NCI-H1694 (cell line): ENCODE measurements at regions not wholly inside any gene's neighbourhood (a gene's known extent, or its start where the extent isn't known, plus 50 kb on each side); places are given as distances from the start of the nearest gene placed in this dataset.

Experiments
- DNase-seq: peaks from one replicate; lab custom pipeline; 2025; lab: John Stamatoyannopoulos, UW

DNA sequence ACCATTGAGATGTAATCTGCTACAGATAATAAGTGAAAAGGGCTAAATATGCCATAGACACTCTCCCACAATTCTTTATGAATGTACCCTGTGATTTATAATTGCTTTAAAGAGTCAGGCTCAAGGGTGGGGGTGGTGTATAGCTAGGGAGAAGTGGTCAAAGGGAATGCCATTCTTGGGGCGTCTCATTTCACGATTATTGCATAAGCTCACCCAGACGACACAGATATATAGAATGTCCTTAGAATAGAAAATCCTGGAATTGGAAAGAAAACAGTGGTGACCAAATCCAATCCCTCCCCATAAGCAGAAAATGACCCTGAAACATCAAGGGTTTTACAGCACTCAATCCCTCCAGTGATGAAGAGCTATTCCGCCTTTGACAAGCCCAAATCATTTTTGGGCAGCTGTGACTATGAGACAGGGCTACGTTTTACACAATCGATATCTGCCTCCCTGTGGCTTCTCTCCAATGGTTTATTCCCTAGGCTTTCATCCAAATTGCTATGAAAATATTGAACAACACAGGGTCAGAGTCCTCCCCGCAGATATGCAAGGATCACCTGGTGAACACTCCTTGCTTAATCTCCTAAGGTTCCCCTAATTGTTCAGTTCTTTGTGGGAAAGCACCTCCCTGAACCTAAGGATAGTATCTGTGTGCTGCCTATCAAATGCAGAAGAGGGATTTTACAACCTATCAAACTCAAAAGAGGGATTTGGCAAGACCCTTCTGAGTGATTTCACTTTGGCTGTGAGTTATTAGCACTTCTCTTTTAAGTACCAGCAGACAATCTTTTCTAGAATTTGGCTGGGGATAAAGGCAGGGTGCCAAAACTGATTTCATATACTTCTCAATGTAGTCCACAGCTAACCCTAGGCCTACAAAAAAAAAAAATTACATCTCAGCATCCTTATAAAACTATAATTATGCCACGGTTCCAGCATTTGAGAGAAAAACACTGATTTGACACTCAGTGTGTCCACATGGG, 144.9 kb upstream of the CDH6 start:
- no peak for DNase-seq

DNA sequence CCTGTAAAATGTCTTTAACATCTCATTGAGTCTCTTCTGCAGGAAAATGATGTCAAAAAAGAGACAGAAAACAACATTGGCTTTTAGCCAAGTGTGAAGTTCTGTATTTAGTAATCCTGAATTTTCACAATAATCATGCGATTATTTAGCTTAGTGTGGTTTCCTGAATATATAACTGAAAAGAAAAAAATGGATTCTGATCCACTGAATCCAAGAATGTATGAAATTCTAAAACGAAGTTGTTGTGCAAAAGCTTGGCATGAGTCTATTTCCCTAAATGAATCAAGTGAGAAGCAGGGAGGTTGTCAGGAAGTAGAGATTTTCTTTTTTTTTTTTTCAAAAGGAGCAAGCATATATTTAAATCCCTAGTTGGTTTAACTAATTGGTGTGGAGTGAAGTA, 145.9 kb upstream of the CDH6 start:
- no peak for DNase-seq

DNA sequence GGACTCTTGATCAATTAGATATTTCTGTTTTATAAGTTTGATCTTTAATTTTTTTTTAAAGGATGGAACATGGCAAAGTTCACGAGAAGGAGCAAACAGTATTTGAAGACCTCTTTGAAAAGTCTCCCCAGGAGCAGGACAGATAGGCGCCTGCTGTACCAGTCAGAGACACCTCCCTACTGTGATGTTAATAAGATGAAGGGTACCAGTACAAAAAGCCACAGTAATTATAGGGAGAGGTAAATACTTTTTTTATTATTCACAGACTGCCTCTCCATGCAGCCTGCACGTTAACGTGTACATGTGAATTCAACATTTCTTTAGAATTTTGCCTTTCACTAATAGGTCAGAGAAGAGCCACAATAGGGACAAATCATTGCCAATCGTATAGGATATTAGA, 146.5 kb upstream of the CDH6 start:
- DNase-seq, result no peak

DNA sequence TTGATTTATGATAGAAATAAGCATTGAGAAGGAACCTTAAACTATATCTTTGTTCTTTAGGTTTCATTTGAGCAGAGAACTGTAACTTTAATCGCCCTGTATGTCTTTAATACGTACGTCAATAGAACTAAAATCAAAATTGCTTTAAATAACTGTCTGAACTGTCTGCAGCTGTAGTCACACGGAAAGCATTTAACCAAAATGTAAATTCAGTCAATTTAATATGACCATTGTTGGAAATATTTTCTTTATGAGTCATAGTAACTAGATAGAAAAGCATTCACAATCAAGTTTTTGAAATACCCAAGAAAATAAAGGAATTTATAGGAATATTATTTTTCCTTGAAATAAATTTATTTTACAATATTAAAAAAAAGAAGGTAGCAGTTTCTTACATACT, 157.1 kb upstream of the CDH6 start:
- DNase-seq, result no peak

DNA sequence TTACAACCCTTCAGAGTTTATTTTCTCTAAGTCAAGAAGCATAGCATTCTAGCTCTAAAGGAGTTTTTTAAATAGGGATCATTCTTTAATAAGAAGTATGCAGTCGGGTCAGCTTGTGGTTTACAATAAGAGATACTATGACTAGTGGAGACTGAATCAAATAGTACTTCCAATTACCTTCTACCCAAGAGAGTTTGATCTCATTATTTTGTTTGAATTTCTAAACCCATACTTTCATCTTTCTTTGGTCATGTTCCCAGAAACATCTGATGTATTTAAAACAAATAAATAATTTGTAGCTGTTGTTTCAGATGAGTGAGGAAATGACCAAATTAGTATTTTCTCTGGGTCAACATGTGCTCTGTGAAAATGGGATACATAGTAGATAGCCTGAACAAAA, 160.2 kb upstream of the CDH6 start:
- no peak for DNase-seq

DNA sequence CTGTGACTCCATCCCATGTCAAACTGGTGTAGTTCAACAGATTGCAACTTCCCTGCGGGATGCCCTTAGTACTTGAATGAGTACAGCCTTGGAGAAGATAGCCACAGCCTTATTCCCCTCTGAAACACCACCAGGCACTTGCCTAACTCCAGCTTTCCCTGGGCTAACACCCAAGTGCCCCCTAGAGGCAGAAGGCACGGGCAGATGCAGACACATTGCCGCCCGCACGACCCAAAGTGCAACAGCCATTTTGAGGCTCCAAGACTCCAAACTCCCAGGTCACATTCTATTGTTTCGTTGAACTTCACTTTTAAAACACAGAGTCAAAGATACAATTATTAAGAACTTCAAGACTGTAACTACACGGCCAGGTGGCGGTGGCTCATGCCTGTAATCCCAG, 163.6 kb upstream of the CDH6 start:
- no peak for DNase-seq

DNA sequence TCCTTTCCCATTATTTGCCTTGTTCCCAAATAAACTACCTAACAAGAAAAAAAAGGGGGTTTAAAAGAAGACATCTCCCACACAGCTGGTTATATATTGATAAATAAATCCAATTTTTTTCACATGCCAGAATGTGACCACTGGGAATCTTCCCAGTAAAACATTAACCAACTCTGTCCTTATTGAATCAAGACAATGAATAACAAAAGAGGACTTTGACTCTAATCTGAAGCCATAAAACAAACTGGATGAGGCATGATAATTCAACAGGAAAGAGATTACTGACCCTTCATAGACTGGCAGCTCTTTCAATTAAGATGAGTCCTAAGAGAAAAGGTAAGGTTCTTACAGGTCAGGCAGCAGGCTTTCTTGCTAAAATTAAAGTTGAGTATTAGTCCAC, 165.8 kb upstream of the CDH6 start:
- no peak for DNase-seq

DNA sequence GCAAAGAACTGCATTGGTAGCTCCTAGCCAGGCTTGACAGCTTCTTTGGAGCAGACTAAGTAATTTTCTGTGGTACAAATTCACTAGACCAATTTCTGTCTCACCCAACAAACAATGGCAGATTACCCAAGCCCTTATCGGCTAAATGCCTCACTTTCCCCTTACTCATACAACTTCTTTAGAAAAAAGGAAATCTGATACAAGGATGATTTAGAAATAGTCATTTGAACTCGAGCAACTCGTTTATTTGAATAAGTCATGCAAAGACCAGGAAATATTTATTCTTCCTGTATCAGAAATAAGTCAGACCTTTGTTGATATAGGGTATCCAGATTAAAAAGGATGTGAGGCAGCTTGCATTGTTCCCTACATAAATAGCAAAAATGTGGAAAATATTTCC, 170.4 kb upstream of the CDH6 start:
- no peak for DNase-seq

DNA sequence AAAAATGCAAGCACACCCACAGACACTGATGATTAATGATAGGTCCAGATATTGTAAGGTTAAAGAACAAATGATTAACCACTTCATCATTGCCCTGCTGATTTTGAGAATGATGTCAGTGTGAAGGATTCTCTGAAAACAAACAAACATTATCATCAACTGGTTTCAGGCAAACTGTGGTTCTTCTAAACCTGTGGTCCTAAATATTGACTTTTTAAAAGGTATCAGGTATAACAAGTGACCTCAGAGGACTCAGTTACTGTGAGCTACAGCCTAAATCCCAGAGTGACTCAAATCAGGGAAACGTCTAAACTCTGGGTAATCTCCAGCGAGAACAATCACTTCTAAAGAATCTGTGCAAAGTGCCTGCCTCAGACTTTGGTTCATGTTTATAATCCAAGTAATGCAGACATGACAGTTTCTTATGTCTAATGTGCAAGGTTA, 172.3 kb upstream of the CDH6 start:
- no peak for DNase-seq

DNA sequence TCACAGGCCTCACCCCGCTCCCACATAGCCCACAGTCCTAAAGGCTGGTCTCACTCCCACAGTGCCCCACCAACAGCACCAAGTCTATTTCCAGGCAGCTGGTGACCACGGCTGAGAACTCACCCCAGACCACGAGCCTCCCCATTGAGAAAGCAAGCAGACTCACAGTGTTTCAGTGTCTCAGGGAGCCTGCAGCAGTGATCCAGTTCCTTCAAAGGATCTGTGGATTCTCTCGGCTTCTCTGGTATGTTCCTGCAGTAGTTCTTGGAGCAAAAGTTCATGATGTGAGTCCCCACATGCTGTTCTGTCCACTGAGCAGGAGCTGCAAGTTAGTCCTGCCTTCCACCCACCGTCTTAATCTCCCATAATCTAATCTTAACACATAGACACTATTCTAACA, 185.3 kb upstream of the CDH6 start:
- no peak for DNase-seq

DNA sequence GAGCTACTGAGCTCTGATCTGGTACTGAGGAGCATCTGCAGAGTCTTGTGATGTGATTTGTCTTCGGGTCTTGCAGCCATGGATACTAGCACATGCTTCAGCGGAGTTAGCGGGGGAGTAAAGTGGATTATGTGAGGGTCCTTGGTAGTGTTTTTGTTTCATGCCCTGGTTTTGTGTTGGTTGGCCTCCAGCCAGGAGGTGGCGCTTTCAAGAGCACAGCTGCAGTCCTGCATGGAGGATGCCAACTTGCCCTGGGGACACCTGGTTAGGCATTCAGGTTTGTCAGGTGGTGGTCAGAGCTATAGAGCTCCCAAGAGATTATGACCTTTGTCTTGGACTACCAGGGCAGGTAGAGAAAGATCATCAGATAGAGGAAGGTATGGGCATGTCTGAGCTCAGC, 185.8 kb upstream of the CDH6 start:
- DNase-seq, result no peak

DNA sequence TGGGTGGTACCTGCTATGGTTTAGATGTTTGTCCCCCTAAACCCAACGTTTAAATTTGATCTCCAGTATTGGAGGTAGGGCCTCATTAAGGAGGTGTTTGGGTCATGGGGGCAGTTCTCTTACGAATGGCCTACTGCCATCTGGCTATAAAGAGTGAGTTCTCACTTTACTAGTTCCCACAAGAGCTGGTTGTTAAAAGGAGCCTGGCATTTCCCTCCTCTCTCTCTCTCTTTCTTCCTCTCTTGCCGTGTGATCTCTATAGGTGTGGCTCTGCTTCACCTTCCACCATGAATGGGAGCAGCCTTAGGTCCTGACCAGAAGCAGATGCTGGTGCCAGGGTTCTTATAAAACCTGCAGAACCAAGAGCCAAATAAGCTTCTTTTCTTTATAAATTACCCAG, 193.2 kb upstream of the CDH6 start:
- no peak for DNase-seq

DNA sequence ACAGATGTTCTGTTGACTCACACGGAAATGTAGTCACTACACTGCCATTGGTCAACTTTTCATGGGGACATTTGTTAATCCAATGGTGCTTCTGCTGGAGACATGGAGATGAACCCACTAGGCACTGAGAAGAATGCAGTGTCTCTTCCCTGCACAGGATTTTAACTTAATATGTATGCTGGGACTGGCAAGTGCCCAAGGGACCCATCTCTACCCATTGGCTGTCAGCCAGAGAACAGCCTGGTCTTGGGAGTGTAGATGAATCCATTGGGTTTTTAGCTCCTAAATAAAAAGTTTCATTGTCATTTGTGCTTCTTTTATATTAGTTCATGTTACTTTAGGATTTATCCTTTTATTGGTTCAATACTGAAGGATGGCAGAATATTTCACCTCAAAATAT, 195.8 kb upstream of the CDH6 start:
- DNase-seq, result no peak

DNA sequence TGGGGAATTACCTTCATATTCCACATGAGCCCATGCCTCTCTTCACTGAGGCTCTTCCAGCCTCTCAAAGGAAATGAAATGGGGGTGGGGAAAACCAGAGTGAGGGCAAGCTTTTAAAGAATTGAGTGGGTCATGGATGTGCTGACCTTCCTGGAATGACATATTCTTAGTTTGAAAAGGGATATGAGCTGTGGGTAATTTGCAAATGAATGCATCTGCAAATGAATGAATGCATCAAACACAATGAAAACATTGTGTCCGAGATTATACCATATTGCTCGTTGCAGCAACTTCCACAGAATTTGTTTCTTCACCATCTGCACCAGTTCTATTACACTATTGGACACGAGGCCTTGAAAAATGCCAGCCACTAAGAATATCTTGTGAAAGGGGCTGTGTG, 198.6 kb upstream of the CDH6 start:
- no peak for DNase-seq

DNA sequence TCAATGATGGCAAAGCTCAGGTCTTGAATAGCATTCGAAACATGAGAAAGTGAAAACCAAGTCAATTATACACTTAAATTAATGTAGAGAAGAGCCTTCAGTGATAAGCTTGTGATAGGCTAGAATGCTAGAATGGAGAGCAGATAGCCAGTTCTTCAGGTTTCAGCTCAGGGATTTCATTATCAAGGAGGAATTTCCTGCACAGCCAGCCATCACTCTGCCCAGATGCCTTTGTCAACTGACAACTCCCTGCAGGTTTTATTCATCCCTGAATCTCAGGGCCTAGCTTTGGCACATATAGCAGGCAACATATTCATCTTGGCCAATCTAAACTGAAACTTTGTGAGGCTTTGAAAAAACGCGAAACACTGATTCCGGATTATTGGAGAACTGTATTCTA, 199.3 kb upstream of the CDH6 start:
- DNase-seq, result no peak

DNA sequence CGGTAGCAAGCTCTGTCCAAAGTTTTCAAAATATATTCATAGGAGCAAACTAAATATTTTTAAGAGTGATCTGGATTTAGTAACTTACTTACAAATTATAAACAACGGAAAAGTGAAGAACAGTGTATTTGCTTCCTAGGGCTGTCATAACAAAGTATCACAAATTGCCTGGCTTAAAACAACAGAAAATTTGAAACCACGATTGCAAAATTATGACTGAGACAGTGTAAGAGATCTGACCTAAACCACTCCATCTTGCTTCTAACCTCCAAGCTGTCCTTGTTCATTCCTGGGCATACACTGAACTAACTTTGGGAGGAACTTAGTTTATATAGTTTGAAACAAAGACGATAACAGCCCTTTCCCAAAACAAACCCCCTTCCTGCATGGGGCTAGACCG, 202.0 kb upstream of the CDH6 start:
- no peak for DNase-seq

DNA sequence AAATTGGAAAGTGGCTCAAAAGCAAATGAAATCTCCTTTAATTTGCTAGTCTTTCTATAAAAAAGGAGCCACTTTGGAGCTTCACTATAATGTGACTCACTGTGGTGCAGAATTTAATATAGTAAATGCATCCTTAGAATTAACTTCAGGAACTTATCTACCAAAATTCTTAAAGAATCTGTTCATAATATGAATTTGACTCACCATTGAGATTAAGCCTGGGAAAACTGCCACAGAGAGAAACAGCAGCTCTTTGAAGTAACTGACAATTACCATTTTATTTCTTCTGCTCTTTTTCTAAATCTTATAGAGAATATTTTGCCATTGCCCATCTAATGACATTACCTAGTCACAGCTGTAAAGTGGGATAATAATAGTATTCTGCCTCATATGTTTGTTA, 211.9 kb upstream of the CDH6 start:
- no peak for DNase-seq

DNA sequence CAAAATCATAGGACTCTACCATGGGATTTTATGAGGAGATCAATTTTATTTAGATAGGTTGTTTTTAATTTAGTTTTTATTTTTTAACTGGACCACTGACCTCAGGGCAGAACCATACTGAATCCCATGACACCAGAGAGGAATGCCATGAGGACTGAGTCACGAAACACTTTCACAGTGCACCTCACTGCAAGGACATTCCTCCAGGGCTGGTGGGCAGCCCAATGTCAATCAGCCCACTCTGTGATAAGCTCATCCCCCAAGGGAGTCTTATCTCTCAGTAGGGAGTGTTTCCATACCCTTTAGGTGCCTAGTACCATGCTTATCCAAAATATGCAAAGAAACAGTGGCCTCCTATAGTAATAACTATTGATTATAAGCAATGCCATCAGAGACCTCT, 224.5 kb upstream of the CDH6 start:
- no peak for DNase-seq

DNA sequence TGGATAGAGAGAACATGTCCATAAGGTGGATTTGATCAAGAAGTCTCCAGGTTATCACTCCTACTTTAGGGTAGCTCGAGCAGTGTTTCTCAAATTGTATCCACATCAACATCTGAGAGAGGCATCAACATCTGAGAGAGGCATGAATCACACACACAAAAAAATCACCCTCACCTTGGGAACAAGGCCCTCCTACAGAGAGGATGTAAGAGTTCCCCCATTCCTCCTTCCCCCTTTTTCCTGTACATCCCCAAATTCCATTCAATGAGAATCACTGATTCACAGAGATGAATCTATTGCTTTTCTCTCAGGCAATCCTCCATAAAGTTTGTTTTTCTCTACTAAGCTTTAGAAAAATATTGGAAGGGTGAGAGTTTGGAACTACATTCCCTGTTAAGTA, 233.4 kb upstream of the CDH6 start:
- DNase-seq, result no peak

DNA sequence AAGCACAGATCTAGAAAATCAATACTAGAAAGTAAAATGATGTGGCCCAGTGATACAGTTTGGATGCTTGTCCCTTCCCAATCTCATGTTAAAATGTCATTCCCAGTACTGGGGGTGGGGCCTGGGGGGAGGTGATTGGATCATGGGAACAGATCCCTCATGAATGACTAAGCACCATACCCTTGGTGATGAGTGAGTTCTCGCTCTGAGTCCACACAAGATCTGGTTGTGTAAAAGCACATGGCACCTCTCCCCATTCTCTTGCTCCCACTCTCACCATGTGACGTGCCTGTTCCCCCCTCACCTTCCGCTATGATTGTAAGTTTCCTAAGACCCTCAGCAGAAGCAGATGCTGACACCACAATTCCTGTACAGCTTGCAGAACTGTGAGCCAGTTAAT, 234.2 kb upstream of the CDH6 start:
- DNase-seq, result no peak

DNA sequence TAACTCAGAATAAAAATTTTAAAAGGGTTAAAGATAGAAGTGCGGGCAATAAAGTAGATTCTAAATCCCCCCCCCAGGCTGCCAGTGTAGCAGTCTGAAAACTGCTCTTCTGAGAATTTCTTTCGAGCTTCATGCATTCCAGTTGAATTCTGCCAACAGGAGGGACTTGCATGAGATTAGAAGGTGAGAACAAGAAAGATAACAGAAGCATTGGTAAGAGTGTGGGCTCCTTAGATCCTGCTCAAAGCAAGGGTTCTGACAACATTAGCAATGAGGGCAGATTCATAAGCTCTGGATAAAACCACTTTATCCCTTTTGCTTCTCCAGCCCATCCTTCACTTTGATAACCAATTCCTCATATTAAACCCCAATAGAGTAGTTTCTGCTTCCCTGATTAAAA, 235.9 kb upstream of the CDH6 start:
- DNase-seq, result no peak

DNA sequence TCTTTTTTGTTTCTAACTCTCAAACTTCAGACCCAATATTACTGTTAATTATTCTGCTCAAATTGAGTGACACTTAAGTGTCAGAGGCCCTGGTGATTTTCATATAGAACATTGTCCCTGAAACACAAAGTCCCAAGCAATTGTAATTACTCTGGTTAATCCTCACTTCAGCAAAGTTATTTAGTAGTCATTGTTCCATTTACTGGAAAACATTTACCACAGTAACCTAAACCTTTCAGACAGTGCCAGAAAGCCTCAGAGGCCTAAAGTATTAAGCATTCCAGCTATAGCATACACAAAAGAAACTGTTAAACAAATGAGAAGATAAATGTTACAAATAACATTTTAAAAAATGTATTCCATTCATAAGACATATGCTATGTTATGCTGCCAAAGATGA, 237.2 kb upstream of the CDH6 start:
- DNase-seq, result no peak

DNA sequence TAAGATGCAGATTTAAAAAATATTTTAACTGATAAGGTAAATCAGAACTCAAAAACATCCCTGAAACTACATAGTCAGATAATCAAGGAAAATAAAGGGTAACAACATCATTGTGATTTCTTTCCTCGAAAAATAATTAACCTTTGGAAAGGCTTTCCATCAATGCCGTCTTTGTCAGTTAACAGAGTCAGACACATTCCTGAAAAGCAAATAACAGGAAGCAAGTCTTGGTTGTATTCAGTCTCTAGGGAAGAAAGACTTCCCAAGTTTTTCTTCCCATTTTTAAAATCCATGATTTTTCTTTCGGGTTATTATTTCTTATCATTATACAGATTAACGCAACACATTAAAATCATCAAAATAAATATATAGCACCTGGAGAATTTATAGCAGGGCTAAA, 256.4 kb upstream of the CDH6 start:
- no peak for DNase-seq

DNA sequence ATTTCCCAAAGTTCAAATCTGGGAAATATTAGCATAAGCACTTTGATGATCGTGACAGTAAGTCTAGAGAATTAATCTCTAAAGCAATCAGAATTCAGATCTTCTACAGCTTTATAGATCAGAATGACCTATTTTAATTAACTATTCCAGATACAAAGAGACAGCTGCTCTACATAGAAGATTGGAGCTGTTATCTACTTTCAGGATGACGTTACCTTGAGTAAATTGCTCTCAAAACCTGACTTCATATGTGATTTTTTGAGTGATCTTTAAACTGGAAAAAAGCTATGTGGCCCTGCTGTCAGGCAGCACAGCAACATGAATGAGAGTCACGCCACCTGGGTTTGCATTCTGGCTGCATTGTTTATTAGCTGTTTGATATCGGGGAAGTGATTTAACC, 259.9 kb upstream of the CDH6 start:
- DNase-seq, result no peak
